Transverse colon (tissue), 4 donors: ENCODE measurements at regions not wholly inside any gene's neighbourhood (a gene's known extent, or its start where the extent isn't known, plus 50 kb on each side); places are given as distances from the start of the nearest gene placed in this dataset.

Experiments used
- DNase-seq: peaks from one replicate; pipeline ENCODE4 v3.0.0-alpha.2; 2019
- H3K27ac ChIP-seq, 4 donors: fragments of 200-600 bp; sonication (generic); 2 replicates each; pipeline ENCODE4 v1.5.1; 2016 to 2018; ENCODE audit warnings: inconsistent platforms in 4 of 4
- H3K27me3 ChIP-seq: fragments of 200-600 bp; sonication (generic); 2 replicates; pipeline ENCODE4 v1.5.1; 2017; ENCODE audit warnings: inconsistent platforms
- H3K36me3 ChIP-seq, 4 donors: fragments of 200-600 bp; sonication (generic); 2 replicates each; pipeline ENCODE4 v1.5.1; 2017 to 2019; ENCODE audit warnings: inconsistent platforms in 4 of 4
- H3K4me1 ChIP-seq, 4 donors: fragments of 200-600 bp; sonication (generic); 2 replicates each; pipeline ENCODE4 v1.5.1; 2017 to 2020; ENCODE audit warnings: inconsistent platforms in 4 of 4
- H3K4me3 ChIP-seq, 4 donors: fragments of 200-600 bp; sonication (generic); 1 replicate in 1 of 4; 2 replicates in 3 of 4; pipeline versions ENCODE4 v1.5.1 to v1.6.1; 2017 to 2019; ENCODE audit warnings: inconsistent platforms in 4 of 4
- H3K9me3 ChIP-seq, 2 donors: fragments of 200-600 bp; sonication (generic); 2 replicates each; pipeline ENCODE4 v1.5.1; 2017 to 2019; ENCODE audit warnings: inconsistent platforms in 2 of 2
- EP300 ChIP-seq: sonication (generic); formaldehyde crosslinking; IDR thresholded peaks from one replicate; pipeline ENCODE4 v1.6.1; 2017; ENCODE audit warnings: antibody characterized with exemption, low read depth
- POLR2A ChIP-seq: fragments of 450-650 bp; IDR thresholded peaks from one replicate; pipeline ENCODE4 v1.6.1; 2016; ENCODE audit warnings: antibody characterized with exemption, mild to moderate bottlenecking, moderate library complexity
- POLR2AphosphoS5 ChIP-seq, 3 donors: sonication (generic); formaldehyde crosslinking; IDR thresholded peaks; one replicate each; pipeline ENCODE4 v1.6.1; 2016; ENCODE audit warnings: antibody characterized with exemption in 3 of 3
- WGBS, 2 donors: methylation state at CpG; one replicate each; pipeline ENCODE4 v1.1.5; 2018; ENCODE audit warnings: low coverage in 1 of 2; 5-methylcytosine and 5-hydroxymethylcytosine counted together
- in situ Hi-C, 4 donors: fragments of 200-750 bp; cut with MboI; loops; one replicate each; pipeline versions ENCODE4 v1.15.0 to v1.15.1; 2017; ENCODE audit warnings: low sequenced_read_pairs in 3 of 4, low pct_ligation_motif_present in 1 of 4, low pct_unique_long_range_greater_than_20kb in 1 of 4
- intact Hi-C: fragments of 100-400 bp; cut with DNase I; formaldehyde crosslinking; loops from one replicate; pipeline ENCODE4 v1.15.1; 2023; ENCODE audit warnings: low total_unique reads
- TF ChIP-seq, protein P1 (sequence below), 5 experiments: fragments of 200-600 bp in 3 of 5; fragments of 450-650 bp in 2 of 5; sonication (generic) in 3 of 5; IDR thresholded peaks; 1 replicate in 2 of 5; 2 replicates in 3 of 5; pipeline ENCODE4 v1.5.1; 2016 to 2017; ENCODE audit warnings: antibody characterized with exemption in 5 of 5, inconsistent platforms in 3 of 5, mild to moderate bottlenecking in 2 of 5, moderate library complexity in 1 of 5

DNA sequence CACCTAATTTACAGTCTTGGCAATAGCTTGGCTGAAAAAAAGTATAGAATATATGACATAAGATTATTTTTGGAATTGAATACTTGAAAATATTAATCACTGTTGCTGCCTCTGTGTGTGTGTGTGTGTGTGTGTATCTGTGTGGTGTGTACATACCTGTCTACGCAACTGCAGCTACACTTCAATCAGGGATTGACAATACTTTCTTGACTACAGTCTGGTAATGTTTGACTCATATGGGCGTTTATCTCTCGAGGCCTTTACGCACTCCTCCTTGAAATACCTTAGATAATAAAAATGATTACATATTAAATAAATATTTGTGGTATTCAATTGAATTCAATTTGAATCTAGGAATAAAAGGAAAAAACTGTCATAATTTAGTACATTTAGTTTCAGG, 565.2 kb downstream of the PCDH18 start:
- 67 to 74% methylated on average over 4 of the region's 4 CpGs for WGBS, 2 donors
- Histone ChIP-seq H3K27ac (no peak overlapping the region), H3K27me3 (no peaks in the 10 kb centered on the region), H3K4me3 (no peak overlapping the region), H3K4me1 (no peaks in the 10 kb centered on the region), H3K36me3 (no peaks in the 10 kb centered on the region), H3K9me3 (no peaks in the 10 kb centered on the region)
- intact Hi-C loops (no loop called here), in situ Hi-C loops (no loop called here)
- DNase-seq, result no peak
- no peak for TF ChIP-seq POLR2AphosphoS5 (IDR thresholded peaks at IDR 0.05)
- TF ChIP-seq POLR2A, result no peak
- TF ChIP-seq EP300, result no peak
- TF ChIP-seq, protein P1, sequence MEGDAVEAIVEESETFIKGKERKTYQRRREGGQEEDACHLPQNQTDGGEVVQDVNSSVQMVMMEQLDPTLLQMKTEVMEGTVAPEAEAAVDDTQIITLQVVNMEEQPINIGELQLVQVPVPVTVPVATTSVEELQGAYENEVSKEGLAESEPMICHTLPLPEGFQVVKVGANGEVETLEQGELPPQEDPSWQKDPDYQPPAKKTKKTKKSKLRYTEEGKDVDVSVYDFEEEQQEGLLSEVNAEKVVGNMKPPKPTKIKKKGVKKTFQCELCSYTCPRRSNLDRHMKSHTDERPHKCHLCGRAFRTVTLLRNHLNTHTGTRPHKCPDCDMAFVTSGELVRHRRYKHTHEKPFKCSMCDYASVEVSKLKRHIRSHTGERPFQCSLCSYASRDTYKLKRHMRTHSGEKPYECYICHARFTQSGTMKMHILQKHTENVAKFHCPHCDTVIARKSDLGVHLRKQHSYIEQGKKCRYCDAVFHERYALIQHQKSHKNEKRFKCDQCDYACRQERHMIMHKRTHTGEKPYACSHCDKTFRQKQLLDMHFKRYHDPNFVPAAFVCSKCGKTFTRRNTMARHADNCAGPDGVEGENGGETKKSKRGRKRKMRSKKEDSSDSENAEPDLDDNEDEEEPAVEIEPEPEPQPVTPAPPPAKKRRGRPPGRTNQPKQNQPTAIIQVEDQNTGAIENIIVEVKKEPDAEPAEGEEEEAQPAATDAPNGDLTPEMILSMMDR (IDR thresholded peaks at IDR 0.05), result no peak

DNA sequence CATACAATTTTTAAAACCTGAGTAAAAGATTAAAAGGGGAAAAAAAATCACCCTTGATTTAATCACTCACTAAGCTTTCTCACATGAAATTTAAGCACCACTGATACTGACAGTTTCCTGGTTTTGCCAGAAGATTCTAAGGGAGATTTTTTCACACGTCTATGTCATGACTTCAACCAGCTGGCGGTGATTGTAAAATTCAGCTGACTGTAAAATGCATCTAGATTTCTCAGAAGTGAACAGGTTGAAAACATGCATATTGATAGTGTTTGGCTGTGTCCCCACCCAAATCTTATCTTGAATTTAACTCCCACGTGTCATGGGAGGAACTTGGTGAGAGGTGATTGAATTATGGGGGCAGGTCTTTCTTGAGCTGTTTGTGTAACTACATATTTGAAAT, 566.8 kb downstream of the PCDH18 start:
- intact Hi-C loops, result no loop called here
- H3K9me3 ChIP-seq, result no peaks in the 10 kb centered on the region
- H3K27me3 ChIP-seq, result no peaks in the 10 kb centered on the region
- no peak for DNase-seq
- H3K4me1 ChIP-seq, result no peaks in the 10 kb centered on the region
- H3K4me3 ChIP-seq, result no peak overlapping the region
- WGBS, 2 donors, result 40 to 51% methylated on average over 1 to 3 of the region's 3 CpGs
- H3K36me3 ChIP-seq, result no peaks in the 10 kb centered on the region
- H3K27ac ChIP-seq, result no peak overlapping the region
- TF ChIP-seq POLR2AphosphoS5 (IDR thresholded peaks at IDR 0.05) (no peak), EP300 (no peak), POLR2A (no peak)
- TF ChIP-seq, protein P1 (IDR thresholded peaks at IDR 0.05), result no peak
- in situ Hi-C loops, result no loop called here

DNA sequence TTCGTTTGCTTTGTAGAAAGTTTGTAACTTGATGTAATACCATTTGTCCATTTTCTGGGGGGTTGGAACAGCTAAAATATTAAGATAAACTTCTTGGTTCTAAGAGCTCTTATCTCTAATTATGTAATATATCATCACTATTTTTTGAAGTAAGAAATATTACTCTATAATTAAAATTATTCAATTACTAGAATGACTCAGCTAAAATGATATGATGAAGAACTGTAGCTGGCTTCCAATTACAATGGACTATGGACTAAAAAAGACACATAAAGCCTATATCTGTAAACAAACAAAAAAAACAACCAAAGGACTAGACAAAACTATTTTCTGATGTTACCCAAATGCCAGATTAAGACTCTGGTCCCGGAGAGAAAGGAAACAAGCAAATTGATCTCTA, 569.4 kb downstream of the PCDH18 start:
- no peak for TF ChIP-seq POLR2AphosphoS5 (IDR thresholded peaks at IDR 0.05)
- H3K9me3 ChIP-seq, result no peaks in the 10 kb centered on the region
- no peak overlapping the region for H3K4me3 ChIP-seq
- H3K27ac ChIP-seq, result no peak overlapping the region
- in situ Hi-C loops, result no loop called here
- no peaks in the 10 kb centered on the region for H3K4me1 ChIP-seq
- no peaks in the 10 kb centered on the region for H3K36me3 ChIP-seq
- intact Hi-C loops, result no loop called here
- 60 to 66% methylated on average over 2 of the region's 2 CpGs for WGBS, 2 donors
- H3K27me3 ChIP-seq, result no peaks in the 10 kb centered on the region
- DNase-seq, result no peak

DNA sequence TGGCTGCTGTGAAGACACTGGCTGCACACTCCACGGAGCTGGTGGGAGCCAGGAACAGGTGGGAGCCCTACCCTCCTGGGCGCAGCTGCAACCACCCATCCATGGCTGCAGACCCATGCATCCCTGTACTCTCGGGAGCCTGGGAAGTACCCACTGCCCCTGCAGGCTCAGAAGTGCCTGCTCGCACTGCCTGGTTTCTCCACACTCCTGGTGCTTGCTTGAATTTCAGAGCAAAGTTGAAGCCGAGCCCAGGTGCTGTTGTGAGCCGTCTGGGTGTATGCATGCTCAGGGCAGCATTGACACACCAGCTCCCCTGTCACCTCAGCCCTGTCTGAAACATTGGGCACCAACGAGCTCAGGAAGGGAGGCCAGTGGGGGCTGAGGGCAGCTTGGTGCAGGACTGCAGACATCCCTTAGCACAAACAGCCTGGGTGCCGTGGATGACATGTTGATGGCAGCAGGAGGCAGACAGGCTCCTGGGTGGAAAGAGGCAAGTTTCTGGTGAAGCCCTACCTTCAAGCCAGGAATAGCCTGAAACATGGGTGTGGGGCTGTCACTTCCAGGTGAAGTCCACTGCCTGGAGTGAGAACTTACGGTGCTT, 585.9 kb downstream of the PCDH18 start:
- Histone ChIP-seq H3K27ac (no peak overlapping the region), H3K9me3 (no peaks in the 10 kb centered on the region), H3K36me3 (no peaks in the 10 kb centered on the region), H3K27me3 (no peaks in the 10 kb centered on the region), H3K4me3 (no peak overlapping the region), H3K4me1 (no peaks in the 10 kb centered on the region)
- TF ChIP-seq, protein P1 (IDR thresholded peaks at IDR 0.05), result no peak
- TF ChIP-seq POLR2A, result no peak
- in situ Hi-C loops, result no loop called here
- no peak for DNase-seq
- WGBS, 2 donors, result 81% methylated on average over 9 of the region's 9 CpGs; no CpG with 5 or more reads in 1 of the 2 donors
- intact Hi-C loops, result no loop called here

DNA sequence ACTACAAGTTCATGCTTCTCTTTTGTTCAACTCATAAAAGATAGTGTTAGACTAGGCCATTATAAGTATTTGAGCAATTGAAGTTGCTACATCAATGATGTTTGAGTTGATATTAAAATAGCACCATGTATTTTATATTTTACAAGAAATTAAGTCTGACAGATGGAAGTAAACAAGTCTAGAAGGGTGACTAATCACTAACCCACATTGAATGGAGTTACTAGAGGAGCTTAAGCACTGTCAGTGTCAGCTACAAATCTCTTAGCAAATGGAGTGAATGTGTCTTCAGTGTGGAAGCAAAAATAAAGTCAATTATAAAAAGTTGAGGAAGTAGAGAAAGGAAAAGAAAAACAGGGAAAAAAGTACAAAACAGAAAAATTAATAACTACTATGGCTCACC, 592.5 kb downstream of the PCDH18 start:
- no peaks in the 10 kb centered on the region for H3K36me3 ChIP-seq
- TF ChIP-seq, protein P1 (IDR thresholded peaks at IDR 0.05), result no peak
- no peak for TF ChIP-seq POLR2AphosphoS5 (IDR thresholded peaks at IDR 0.05)
- no peak for TF ChIP-seq EP300
- no peak for DNase-seq
- H3K4me1 ChIP-seq, result no peaks in the 10 kb centered on the region
- in situ Hi-C loops (no loop called here), intact Hi-C loops (no loop called here)
- no peaks in the 10 kb centered on the region for H3K27me3 ChIP-seq
- H3K4me3 ChIP-seq, result no peak overlapping the region
- no peaks in the 10 kb centered on the region for H3K9me3 ChIP-seq
- H3K27ac ChIP-seq, result no peak overlapping the region
